ENCODE measurements at regions not wholly inside any gene's neighbourhood (a gene's known extent, or its start where the extent isn't known, plus 50 kb on each side); places are given as distances from the start of the nearest gene placed in this dataset.

DNA sequence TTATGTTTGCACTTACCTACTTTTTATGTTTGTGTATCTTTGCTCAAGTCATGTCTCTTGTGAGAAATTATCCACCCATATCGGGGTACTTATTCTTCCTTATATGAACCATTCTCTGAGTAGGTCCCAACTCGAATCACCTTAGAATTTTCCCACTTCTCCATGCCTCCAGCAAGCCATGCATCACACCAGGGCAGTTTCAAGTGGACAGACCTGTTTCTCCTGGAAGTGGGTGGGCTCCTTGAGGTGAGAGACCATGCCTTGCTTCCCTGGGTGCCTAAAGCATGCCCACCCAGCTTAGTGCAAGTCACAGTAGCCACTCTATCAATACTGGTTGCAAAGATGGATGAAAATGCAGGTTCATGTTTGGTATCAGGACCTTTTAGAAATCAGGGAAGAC lies 187.2 kb downstream of the KIT start:
- TF ChIP-seq, protein P1, sequence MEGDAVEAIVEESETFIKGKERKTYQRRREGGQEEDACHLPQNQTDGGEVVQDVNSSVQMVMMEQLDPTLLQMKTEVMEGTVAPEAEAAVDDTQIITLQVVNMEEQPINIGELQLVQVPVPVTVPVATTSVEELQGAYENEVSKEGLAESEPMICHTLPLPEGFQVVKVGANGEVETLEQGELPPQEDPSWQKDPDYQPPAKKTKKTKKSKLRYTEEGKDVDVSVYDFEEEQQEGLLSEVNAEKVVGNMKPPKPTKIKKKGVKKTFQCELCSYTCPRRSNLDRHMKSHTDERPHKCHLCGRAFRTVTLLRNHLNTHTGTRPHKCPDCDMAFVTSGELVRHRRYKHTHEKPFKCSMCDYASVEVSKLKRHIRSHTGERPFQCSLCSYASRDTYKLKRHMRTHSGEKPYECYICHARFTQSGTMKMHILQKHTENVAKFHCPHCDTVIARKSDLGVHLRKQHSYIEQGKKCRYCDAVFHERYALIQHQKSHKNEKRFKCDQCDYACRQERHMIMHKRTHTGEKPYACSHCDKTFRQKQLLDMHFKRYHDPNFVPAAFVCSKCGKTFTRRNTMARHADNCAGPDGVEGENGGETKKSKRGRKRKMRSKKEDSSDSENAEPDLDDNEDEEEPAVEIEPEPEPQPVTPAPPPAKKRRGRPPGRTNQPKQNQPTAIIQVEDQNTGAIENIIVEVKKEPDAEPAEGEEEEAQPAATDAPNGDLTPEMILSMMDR (IDR thresholded peaks at IDR 0.05): no peak
- H3K36me3 Mint-ChIP-seq (ENCODE audit: low read depth): no peaks in the 10 kb centered on the region
- peaks cover 2% of the 10 kb centered on the region for H3K27me3 Mint-ChIP-seq (ENCODE audit: low read depth)
- no peak overlapping the region for H3K27ac Mint-ChIP-seq (ENCODE audit: unreplicated experiment)
- no peaks in the 10 kb centered on the region for H3K9me3 Mint-ChIP-seq (ENCODE audit: low read depth)
- no peak for DNase-seq (ENCODE audit: low spot score)
- no peak overlapping the region for H3K4me3 Mint-ChIP-seq (ENCODE audit: unreplicated experiment)
- H3K4me1 Mint-ChIP-seq (ENCODE audit: low read depth): peaks cover 2% of the 10 kb centered on the region

DNA sequence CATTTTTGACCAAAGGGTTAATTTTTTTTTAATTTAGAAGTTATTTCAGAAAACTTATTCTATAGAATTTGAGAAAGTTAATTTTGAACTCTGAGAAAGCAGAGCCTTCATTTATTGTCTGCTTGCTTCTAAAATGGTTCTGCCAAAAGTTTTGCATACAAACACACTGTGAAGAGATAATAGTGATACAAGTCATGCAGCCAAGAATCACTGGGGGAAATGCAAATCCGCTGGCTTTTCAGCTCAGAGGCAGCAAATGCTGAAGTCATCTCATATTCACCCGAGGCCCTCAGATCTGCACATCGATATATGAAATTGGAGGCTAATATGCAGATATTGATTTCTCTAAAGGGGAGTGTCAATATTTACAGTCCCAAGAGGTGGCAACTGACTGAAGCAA lies 186.2 kb downstream of the KIT start:
- no peak for DNase-seq (ENCODE audit: low spot score)
- peaks cover 2% of the 10 kb centered on the region for H3K4me1 Mint-ChIP-seq (ENCODE audit: low read depth)
- H3K4me3 Mint-ChIP-seq (ENCODE audit: unreplicated experiment): no peak overlapping the region
- no peaks in the 10 kb centered on the region for H3K9me3 Mint-ChIP-seq (ENCODE audit: low read depth)
- H3K27me3 Mint-ChIP-seq (ENCODE audit: low read depth): peaks cover 2% of the 10 kb centered on the region
- H3K36me3 Mint-ChIP-seq (ENCODE audit: low read depth): no peaks in the 10 kb centered on the region
- TF ChIP-seq, protein P1 (IDR thresholded peaks at IDR 0.05): no peak
- no peak overlapping the region for H3K27ac Mint-ChIP-seq (ENCODE audit: unreplicated experiment)

DNA sequence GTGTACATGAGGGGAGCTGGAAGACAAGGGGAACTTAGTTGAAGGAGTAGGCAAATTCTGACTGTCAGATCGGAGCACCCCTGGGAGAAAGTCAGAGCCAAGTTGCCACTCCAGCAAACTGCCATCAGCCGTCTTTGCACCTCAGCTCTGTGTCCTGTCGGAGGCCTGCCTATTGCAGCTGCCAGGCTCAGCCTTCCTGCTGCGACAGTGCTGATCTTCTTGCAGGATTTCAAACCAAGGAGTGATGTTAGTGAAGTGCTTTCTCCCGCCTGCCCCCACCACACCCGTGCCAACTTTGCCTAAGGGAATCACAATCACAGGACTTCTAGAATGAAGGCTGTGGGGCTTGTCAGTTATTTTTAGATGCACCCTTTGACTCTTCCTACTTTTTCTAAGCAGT lies 185.3 kb downstream of the KIT start:
- Mint-ChIP-seq H3K4me1 (ENCODE audit: low read depth) (peaks cover 2% of the 10 kb centered on the region), H3K9me3 (ENCODE audit: low read depth) (no peaks in the 10 kb centered on the region), H3K27me3 (ENCODE audit: low read depth) (peaks cover 2% of the 10 kb centered on the region), H3K4me3 (ENCODE audit: unreplicated experiment) (no peak overlapping the region), H3K27ac (ENCODE audit: unreplicated experiment) (no peak overlapping the region), H3K36me3 (ENCODE audit: low read depth) (no peaks in the 10 kb centered on the region)
- DNase-seq (ENCODE audit: low spot score): no peak
- TF ChIP-seq, protein P1 (IDR thresholded peaks at IDR 0.05): no peak

DNA sequence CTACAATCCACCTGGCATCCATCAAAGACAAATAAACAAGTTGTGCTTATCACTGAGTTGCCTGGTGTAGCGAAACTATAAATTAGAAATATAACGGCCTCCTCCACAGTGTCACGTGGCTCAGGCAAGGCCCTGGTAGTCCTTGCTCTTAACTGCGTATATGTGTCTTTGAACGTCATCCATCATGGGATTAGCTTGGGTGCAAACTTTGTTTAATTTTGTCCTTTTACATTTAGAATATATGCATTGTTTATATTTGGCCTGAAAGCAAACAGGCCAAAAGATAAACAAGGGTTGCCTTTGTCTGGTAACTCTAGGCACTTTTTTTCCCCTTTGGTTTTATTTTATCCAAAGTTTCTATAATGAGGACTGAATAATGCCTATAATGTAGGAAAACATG lies 184.9 kb downstream of the KIT start:
- Mint-ChIP-seq H3K4me1 (ENCODE audit: low read depth) (peaks cover 2% of the 10 kb centered on the region), H3K9me3 (ENCODE audit: low read depth) (no peaks in the 10 kb centered on the region), H3K27ac (ENCODE audit: unreplicated experiment) (no peak overlapping the region), H3K36me3 (ENCODE audit: low read depth) (no peaks in the 10 kb centered on the region), H3K4me3 (ENCODE audit: unreplicated experiment) (no peak overlapping the region), H3K27me3 (ENCODE audit: low read depth) (peaks cover 2% of the 10 kb centered on the region)
- TF ChIP-seq, protein P1 (IDR thresholded peaks at IDR 0.05): no peak
- no peak for DNase-seq (ENCODE audit: low spot score)

DNA sequence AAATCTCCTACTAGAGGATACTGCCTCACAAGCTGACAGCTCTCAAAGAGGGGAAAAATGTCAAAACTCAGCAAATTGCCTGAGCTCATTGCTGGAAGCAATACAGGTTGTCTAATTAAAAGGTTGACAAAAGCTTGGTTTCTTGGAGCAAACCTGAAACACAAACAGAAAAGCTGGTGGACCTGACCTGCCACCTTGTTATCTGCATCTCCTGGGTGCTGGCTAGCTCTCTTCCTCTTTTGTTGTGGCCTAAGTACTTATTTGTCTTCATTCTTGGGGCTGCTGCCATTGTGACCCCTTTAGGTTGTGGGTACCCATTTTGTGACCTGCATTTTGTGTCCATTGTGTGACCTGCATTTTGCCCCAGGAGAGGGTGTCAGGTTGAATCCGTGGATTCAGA lies 184.5 kb downstream of the KIT start:
- Mint-ChIP-seq H3K4me3 (ENCODE audit: unreplicated experiment) (no peak overlapping the region), H3K9me3 (ENCODE audit: low read depth) (no peaks in the 10 kb centered on the region), H3K4me1 (ENCODE audit: low read depth) (peaks cover 2% of the 10 kb centered on the region), H3K27me3 (ENCODE audit: low read depth) (no peaks in the 10 kb centered on the region), H3K27ac (ENCODE audit: unreplicated experiment) (no peak overlapping the region), H3K36me3 (ENCODE audit: low read depth) (no peaks in the 10 kb centered on the region)
- TF ChIP-seq, protein P1 (IDR thresholded peaks at IDR 0.05): no peak
- no peak for DNase-seq (ENCODE audit: low spot score)

Data from chondrocyte (in vitro differentiated cells).